PFSK-1 (cell line): ENCODE measurements at regions not wholly inside any gene's neighbourhood (a gene's known extent, or its start where the extent isn't known, plus 50 kb on each side); places are given as distances from the start of the nearest gene placed in this dataset.

Experiments
- FOXP2 ChIP-seq: optimal IDR thresholded peaks from 2 replicates; pipeline ENCODE3; 2011; ENCODE audit warnings: borderline replicate concordance, control low read depth, inconsistent platforms; ENCODE audit not compliant: insufficient read depth; ENCODE audit errors: extremely low read length, extremely low read depth
- POLR2AphosphoS5 ChIP-seq: IDR thresholded peaks from 2 replicates; pipeline ENCODE4 v1.6.1; 2012; ENCODE audit warnings: low read depth, mild to moderate bottlenecking, control low read depth, low read length, moderate library complexity
- REST ChIP-seq, 2 experiments: IDR thresholded peaks; 2 replicates each; pipeline versions ENCODE4 v1.6.1 to v1.8.0; 2011 to 2012; ENCODE audit warnings: low read depth in 2 of 2, low read length in 2 of 2, control low read depth in 1 of 2, inconsistent platforms in 1 of 2, mild to moderate bottlenecking in 1 of 2, moderate library complexity in 1 of 2; ENCODE audit not compliant: insufficient read depth in 1 of 2
- SIN3A ChIP-seq: IDR thresholded peaks from 2 replicates; pipeline ENCODE4 v1.6.1; 2012; ENCODE audit warnings: mild to moderate bottlenecking, low read length, moderate library complexity, borderline replicate concordance; ENCODE audit not compliant: insufficient read depth
- TAF1 ChIP-seq: IDR thresholded peaks from 2 replicates; pipeline ENCODE4 v1.6.1; 2012; ENCODE audit warnings: low read length, control low read depth, borderline replicate concordance; ENCODE audit not compliant: insufficient read depth

- TF ChIP-seq TAF1, result no peak
- TF ChIP-seq POLR2AphosphoS5, result no peak
- no peak for TF ChIP-seq REST (IDR thresholded peaks at IDR 0.05; ENCODE audit: insufficient read depth in 1 of 2, low read depth in 2 of 2, low read length in 2 of 2)
- no peak for TF ChIP-seq SIN3A
- no peak for TF ChIP-seq FOXP2
These were observed 284.8 kb upstream of the TENM3 start for GRCh38 chr4:181958446-181958845.
